Neural progenitor cell (in vitro differentiated cells): ENCODE measurements at regions not wholly inside any gene's neighbourhood (a gene's known extent, or its start where the extent isn't known, plus 50 kb on each side); places are given as distances from the start of the nearest gene placed in this dataset.

Experiments used
- EZH2 ChIP-seq: fragments of 200-600 bp; sonication (generic); IDR thresholded peaks from 2 replicates; pipeline ENCODE4 v1.6.1; 2017; ENCODE audit warnings: antibody characterized with exemption, mild to moderate bottlenecking, moderate library complexity
- TF ChIP-seq, protein P1 (sequence below): fragments of 200-600 bp; sonication (generic); IDR thresholded peaks from 2 replicates; pipeline ENCODE4 v1.5.1; 2017; ENCODE audit warnings: antibody characterized with exemption, mild to moderate bottlenecking

DNA sequence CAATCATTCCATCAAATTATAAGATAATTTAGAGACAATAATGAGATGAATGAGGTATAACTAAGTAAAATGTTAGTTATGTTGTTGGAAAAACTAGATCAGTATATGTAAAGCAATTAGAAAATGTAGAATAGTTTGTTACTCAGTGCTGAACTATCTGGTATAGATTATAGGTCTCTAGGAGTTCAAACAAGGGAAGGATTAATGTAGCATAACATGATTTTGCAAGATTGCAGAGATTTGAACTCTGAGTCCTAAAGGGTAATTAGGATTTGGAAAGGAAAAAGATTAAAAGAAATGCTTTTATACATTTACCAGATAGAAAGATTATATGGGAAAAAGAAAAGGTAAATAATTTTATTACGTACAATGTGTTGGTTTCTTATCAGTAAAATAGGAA lies 246.3 kb downstream of the KCNC2 start:
- TF ChIP-seq, protein P1, sequence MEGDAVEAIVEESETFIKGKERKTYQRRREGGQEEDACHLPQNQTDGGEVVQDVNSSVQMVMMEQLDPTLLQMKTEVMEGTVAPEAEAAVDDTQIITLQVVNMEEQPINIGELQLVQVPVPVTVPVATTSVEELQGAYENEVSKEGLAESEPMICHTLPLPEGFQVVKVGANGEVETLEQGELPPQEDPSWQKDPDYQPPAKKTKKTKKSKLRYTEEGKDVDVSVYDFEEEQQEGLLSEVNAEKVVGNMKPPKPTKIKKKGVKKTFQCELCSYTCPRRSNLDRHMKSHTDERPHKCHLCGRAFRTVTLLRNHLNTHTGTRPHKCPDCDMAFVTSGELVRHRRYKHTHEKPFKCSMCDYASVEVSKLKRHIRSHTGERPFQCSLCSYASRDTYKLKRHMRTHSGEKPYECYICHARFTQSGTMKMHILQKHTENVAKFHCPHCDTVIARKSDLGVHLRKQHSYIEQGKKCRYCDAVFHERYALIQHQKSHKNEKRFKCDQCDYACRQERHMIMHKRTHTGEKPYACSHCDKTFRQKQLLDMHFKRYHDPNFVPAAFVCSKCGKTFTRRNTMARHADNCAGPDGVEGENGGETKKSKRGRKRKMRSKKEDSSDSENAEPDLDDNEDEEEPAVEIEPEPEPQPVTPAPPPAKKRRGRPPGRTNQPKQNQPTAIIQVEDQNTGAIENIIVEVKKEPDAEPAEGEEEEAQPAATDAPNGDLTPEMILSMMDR = no peak
- TF ChIP-seq EZH2 = no peak
